HG03439 (cell line): ENCODE measurements at regions not wholly inside any gene's neighbourhood (a gene's known extent, or its start where the extent isn't known, plus 50 kb on each side); places are given as distances from the start of the nearest gene placed in this dataset.
"Not testable (repeated sequence)": the region's sequence is repeated elsewhere in the genome, so short reads cannot be mapped to it uniquely, and the experiment has no call there.

ENCODE experiments used
- ATAC-seq: cut with Tn5 transposase; IDR thresholded peaks from one replicate; pipeline ENCODE4 v1.9.1; 2021; ENCODE audit warnings: mild to moderate bottlenecking, moderate library complexity; ENCODE audit not compliant: unreplicated experiment

- not testable (repeated sequence) for ATAC-seq
Measured at GRCh38 chr16:88226302-88226701, 156.5 kb upstream of the ZNF469 start.

GRCh38 chr16:88227026-88227721, 155.6 kb upstream of the ZNF469 start:
- ATAC-seq, result not testable (repeated sequence)

- ATAC-seq, result not testable (repeated sequence)
Measured at GRCh38 chr16:88227722-88228482, 154.9 kb upstream of the ZNF469 start.

- not testable (repeated sequence) for ATAC-seq
Measured at GRCh38 chr16:88228751-88229150, 154.0 kb upstream of the ZNF469 start.

GRCh38 chr16:88229710-88230109, 153.0 kb upstream of the ZNF469 start:
- ATAC-seq, result not testable (repeated sequence)

- ATAC-seq, result not testable (repeated sequence)
Measured at GRCh38 chr16:88230276-88230966, 152.3 kb upstream of the ZNF469 start.

- not testable (repeated sequence) for ATAC-seq
Measured at GRCh38 chr16:88230967-88231615, 151.7 kb upstream of the ZNF469 start.

- ATAC-seq, result not testable (repeated sequence)
Measured at GRCh38 chr16:88231839-88232238, 150.9 kb upstream of the ZNF469 start.

GRCh38 chr16:88232401-88233258, 150.1 kb upstream of the ZNF469 start:
- not testable (repeated sequence) for ATAC-seq

- ATAC-seq, result not testable (repeated sequence)
Measured at GRCh38 chr16:88233621-88234420, 148.9 kb upstream of the ZNF469 start.

GRCh38 chr16:88234421-88235271, 148.1 kb upstream of the ZNF469 start:
- ATAC-seq, result not testable (repeated sequence)

- not testable (repeated sequence) for ATAC-seq
Measured at GRCh38 chr16:88235691-88236090, 147.1 kb upstream of the ZNF469 start.

- ATAC-seq, result not testable (repeated sequence)
Measured at GRCh38 chr16:88236229-88236628, 146.5 kb upstream of the ZNF469 start.

- ATAC-seq, result not testable (repeated sequence)
Measured at GRCh38 chr16:88237314-88237713, 145.4 kb upstream of the ZNF469 start.

- not testable (repeated sequence) for ATAC-seq
Measured at GRCh38 chr16:88237761-88238415, 144.9 kb upstream of the ZNF469 start.

GRCh38 chr16:88238732-88239274, 144.0 kb upstream of the ZNF469 start:
- not testable (repeated sequence) for ATAC-seq

GRCh38 chr16:88240118-88240517, 142.6 kb upstream of the ZNF469 start:
- not testable (repeated sequence) for ATAC-seq
